Loucy (cell line): ENCODE measurements at regions not wholly inside any gene's neighbourhood (a gene's known extent, or its start where the extent isn't known, plus 50 kb on each side); places are given as distances from the start of the nearest gene placed in this dataset.

Experiments used
- H2AFZ ChIP-seq: fragments of 200-600 bp; sonication (generic); 2 replicates; pipeline ENCODE4 v1.6.0; 2016; ENCODE audit warnings: antibody characterized with exemption, mild to moderate bottlenecking, low read length, moderate library complexity
- H3F3A ChIP-seq: fragments of 200-600 bp; 2 replicates; pipeline ENCODE4 v1.6.0; 2016; ENCODE audit warnings: antibody characterized with exemption, low read depth, mild to moderate bottlenecking
- H3K27me3 ChIP-seq: fragments of 200-600 bp; sonication (generic); 2 replicates; pipeline ENCODE4 v1.6.1; 2014; ENCODE audit warnings: low read length, mild to moderate bottlenecking; ENCODE audit not compliant: insufficient read depth, poor library complexity, severe bottlenecking
- H3K36me3 ChIP-seq: fragments of 200-600 bp; sonication (generic); 2 replicates; pipeline ENCODE4 v1.6.1; 2016; ENCODE audit warnings: low read length; ENCODE audit not compliant: insufficient read depth
- H3K4me1 ChIP-seq: fragments of 200-600 bp; sonication (generic); 2 replicates; pipeline ENCODE4 v1.5.1; 2014; ENCODE audit warnings: low read length, mild to moderate bottlenecking; ENCODE audit not compliant: insufficient read depth, poor library complexity, severe bottlenecking
- H3K4me2 ChIP-seq: fragments of 200-600 bp; sonication (generic); 2 replicates; pipeline ENCODE4 v1.6.0; 2014; ENCODE audit warnings: antibody characterized with exemption, low read length, low read depth, mild to moderate bottlenecking; ENCODE audit not compliant: poor library complexity, severe bottlenecking
- H3K4me3 ChIP-seq: fragments of 200-600 bp; sonication (generic); 2 replicates; pipeline ENCODE4 v1.5.1; 2014; ENCODE audit warnings: low read length, mild to moderate bottlenecking, mixed read lengths; ENCODE audit not compliant: poor library complexity, severe bottlenecking
- H3K79me2 ChIP-seq: fragments of 200-600 bp; sonication (generic); 2 replicates; pipeline ENCODE4 v1.6.1; 2014; ENCODE audit warnings: low read length; ENCODE audit not compliant: insufficient read depth
- H3K9ac ChIP-seq: fragments of 200-600 bp; sonication (generic); 2 replicates; pipeline ENCODE4 v1.6.0; 2014; ENCODE audit warnings: mild to moderate bottlenecking, low read depth, low read length, moderate library complexity; ENCODE audit not compliant: poor library complexity, severe bottlenecking
- H3K9me2 ChIP-seq: fragments of 200-600 bp; sonication (generic); replicated peaks from 2 replicates; pipeline ENCODE4 v1.6.1; 2016; ENCODE audit warnings: low read depth, low read length, mixed read lengths
- H3K9me3 ChIP-seq: fragments of 200-600 bp; sonication (generic); 2 replicates; pipeline ENCODE4 v1.6.1; 2014; ENCODE audit warnings: mild to moderate bottlenecking, antibody characterized with exemption, low read length, low read depth; ENCODE audit not compliant: insufficient read depth
- H4K20me1 ChIP-seq: fragments of 200-600 bp; sonication (generic); 2 replicates; pipeline ENCODE4 v1.6.0; 2014; ENCODE audit warnings: antibody characterized with exemption, low read length, mild to moderate bottlenecking; ENCODE audit not compliant: insufficient read depth, poor library complexity, severe bottlenecking
- EZH2phosphoT487 ChIP-seq: fragments of 200-600 bp; IDR thresholded peaks from 2 replicates; pipeline ENCODE4 v1.6.1; 2018; ENCODE audit warnings: antibody characterized with exemption, mild to moderate bottlenecking, moderate library complexity, borderline replicate concordance
- TF ChIP-seq, protein P1 (sequence below): fragments of 200-600 bp; sonication (generic); conservative IDR thresholded peaks from 2 replicates; pipeline ENCODE4 v1.5.1; 2014; ENCODE audit warnings: mild to moderate bottlenecking, antibody characterized with exemption, low read length

DNA sequence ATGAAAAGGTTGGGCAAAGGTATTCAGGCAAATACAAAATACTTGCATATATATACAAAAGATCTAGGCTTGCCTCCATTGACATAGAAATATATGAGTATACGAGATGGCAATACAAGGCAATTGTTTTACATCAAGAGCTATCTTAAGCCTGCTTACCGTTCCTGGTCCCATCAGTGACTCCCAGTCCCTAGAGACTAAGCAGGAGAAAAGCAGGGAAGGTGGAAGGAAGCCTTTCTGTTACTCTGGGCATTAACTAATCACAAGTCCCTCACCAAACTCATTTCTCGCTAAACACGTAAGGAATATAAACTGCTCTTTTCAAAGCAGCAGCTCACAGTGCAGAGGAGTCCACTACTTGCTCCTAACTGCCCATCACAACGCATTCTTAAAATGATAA, 125.2 kb downstream of the ZNF608 start:
- TF ChIP-seq EZH2phosphoT487: no peak
- TF ChIP-seq, protein P1, sequence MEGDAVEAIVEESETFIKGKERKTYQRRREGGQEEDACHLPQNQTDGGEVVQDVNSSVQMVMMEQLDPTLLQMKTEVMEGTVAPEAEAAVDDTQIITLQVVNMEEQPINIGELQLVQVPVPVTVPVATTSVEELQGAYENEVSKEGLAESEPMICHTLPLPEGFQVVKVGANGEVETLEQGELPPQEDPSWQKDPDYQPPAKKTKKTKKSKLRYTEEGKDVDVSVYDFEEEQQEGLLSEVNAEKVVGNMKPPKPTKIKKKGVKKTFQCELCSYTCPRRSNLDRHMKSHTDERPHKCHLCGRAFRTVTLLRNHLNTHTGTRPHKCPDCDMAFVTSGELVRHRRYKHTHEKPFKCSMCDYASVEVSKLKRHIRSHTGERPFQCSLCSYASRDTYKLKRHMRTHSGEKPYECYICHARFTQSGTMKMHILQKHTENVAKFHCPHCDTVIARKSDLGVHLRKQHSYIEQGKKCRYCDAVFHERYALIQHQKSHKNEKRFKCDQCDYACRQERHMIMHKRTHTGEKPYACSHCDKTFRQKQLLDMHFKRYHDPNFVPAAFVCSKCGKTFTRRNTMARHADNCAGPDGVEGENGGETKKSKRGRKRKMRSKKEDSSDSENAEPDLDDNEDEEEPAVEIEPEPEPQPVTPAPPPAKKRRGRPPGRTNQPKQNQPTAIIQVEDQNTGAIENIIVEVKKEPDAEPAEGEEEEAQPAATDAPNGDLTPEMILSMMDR: no peak
- Histone ChIP-seq H3K36me3 (no peaks in the 10 kb centered on the region), H3K79me2 (no peaks in the 10 kb centered on the region), H3K4me1 (no peaks in the 10 kb centered on the region), H2AFZ (no peak overlapping the region), H3K9me3 (no peaks in the 10 kb centered on the region), H3F3A (no peaks in the 10 kb centered on the region), H3K9ac (no peak overlapping the region), H4K20me1 (no peaks in the 10 kb centered on the region), H3K4me2 (no peak overlapping the region), H3K4me3 (no peak overlapping the region), H3K9me2 (no peaks in the 10 kb centered on the region), H3K27me3 (no peaks in the 10 kb centered on the region)

DNA sequence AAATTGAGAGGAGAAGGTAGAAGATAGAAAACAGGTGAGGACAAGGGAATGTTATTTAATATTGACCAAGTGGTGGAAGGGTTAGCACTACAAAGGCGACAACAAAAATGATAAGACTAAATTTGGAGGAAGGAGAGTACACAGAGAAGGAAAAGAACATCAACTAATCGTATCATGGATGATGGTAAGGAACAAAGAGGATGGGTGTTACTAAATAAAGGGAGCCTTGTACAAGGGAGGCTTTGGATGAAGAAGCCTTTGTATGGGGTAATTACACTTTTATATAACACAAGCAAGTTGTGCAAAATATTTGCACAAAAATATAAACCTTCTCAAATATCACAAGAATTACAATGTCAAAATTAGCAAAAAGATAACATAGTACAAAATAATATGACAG, 125.7 kb downstream of the ZNF608 start:
- Histone ChIP-seq H3K4me3 (no peak overlapping the region), H4K20me1 (no peaks in the 10 kb centered on the region), H3K9ac (no peak overlapping the region), H3F3A (no peaks in the 10 kb centered on the region), H3K4me2 (no peak overlapping the region), H3K79me2 (no peaks in the 10 kb centered on the region), H3K9me2 (no peaks in the 10 kb centered on the region), H3K36me3 (no peaks in the 10 kb centered on the region), H3K27me3 (no peaks in the 10 kb centered on the region), H2AFZ (no peak overlapping the region), H3K4me1 (no peaks in the 10 kb centered on the region), H3K9me3 (no peaks in the 10 kb centered on the region)
- TF ChIP-seq, protein P1: no peak
- TF ChIP-seq EZH2phosphoT487: no peak

DNA sequence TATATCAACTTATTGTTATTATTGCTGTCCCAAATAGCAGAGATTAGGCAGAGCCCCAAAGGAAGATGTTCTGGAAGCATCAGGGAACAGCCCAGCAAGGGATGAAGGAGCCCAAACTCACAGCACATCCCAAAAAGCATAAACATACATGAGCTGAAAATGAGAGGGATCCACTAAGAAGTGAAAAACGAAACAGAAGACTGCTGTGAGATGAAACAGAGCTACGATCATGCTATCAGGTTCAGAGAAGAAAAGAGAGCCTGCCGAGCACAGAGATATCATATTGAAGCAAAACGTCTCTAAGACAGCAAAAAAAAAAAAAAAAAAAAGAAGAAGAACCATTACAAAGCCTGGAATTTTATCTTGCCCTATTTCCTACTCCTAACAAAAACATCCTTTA, 127.3 kb downstream of the ZNF608 start:
- no peaks in the 10 kb centered on the region for H3F3A ChIP-seq
- no peaks in the 10 kb centered on the region for H3K36me3 ChIP-seq
- H3K9ac ChIP-seq: no peak overlapping the region
- no peaks in the 10 kb centered on the region for H3K9me2 ChIP-seq
- no peak overlapping the region for H2AFZ ChIP-seq
- H3K4me1 ChIP-seq: no peaks in the 10 kb centered on the region
- H3K4me2 ChIP-seq: no peak overlapping the region
- H3K27me3 ChIP-seq: no peaks in the 10 kb centered on the region
- no peak overlapping the region for H3K4me3 ChIP-seq
- H3K79me2 ChIP-seq: no peaks in the 10 kb centered on the region
- H3K9me3 ChIP-seq: no peaks in the 10 kb centered on the region
- no peaks in the 10 kb centered on the region for H4K20me1 ChIP-seq
- TF ChIP-seq EZH2phosphoT487: no peak
- TF ChIP-seq, protein P1: no peak
